B cell (primary cell): ENCODE measurements at regions not wholly inside any gene's neighbourhood (a gene's known extent, or its start where the extent isn't known, plus 50 kb on each side); places are given as distances from the start of the nearest gene placed in this dataset.

ENCODE experiments used
- ATAC-seq: fragments of 200-7000 bp; cut with Tn5 transposase; one replicate; pipeline ENCODE4 v1.10.0; 2021; ENCODE audit warnings: low read depth, mild to moderate bottlenecking, moderate number of reproducible peaks, moderate library complexity
- CTCF ChIA-PET: fragments of 350-600 bp; sonication (Branson Sonifier 250); formaldehyde crosslinking; loops from one replicate; lab custom pipeline; 2021; ENCODE audit warnings: antibody characterized with exemption, inconsistent platforms; lab: Charles Lee
- POLR2A ChIA-PET: fragments of 350-600 bp; sonication (Branson Sonifier 250); formaldehyde crosslinking; loops from one replicate; lab custom pipeline; 2021; ENCODE audit warnings: antibody characterized with exemption; lab: Charles Lee
- DNase-seq: peaks from one replicate; pipeline ENCODE4 v3.0.0; 2013
- H2AFZ ChIP-seq: 2 replicates; pipeline ENCODE4 v1.6.1; 2012; ENCODE audit warnings: mild to moderate bottlenecking, low read depth, low read length; ENCODE audit not compliant: insufficient read depth, poor library complexity, severe bottlenecking
- H3K27ac ChIP-seq, 2 donors: 1 replicate in 1 of 2; 2 replicates in 1 of 2; pipeline ENCODE4 v1.5.1; 2012 to 2013; ENCODE audit warnings: low read length in 2 of 2, mild to moderate bottlenecking in 2 of 2, moderate library complexity in 1 of 2
- H3K27me3 ChIP-seq, 4 experiments: fragments of 200-600 bp in 1 of 4; sonication (generic) in 1 of 4; replicated peaks in 1 of 4; 1 replicate in 2 of 4; 2 replicates in 2 of 4; pipeline versions ENCODE4 v1.6.1 to v1.7.0; 2013 to 2016; ENCODE audit warnings: low read length in 3 of 4, mild to moderate bottlenecking in 2 of 4, mixed read lengths in 1 of 4, moderate library complexity in 1 of 4; ENCODE audit not compliant: insufficient read depth in 4 of 4, control insufficient read depth in 3 of 4; ENCODE audit errors: control extremely low read depth in 1 of 4
- H3K36me3 ChIP-seq, 2 experiments: replicated peaks in 1 of 2; 1 replicate in 1 of 2; 2 replicates in 1 of 2; pipeline versions ENCODE4 v1.6.1 to v1.7.1; 2013; ENCODE audit warnings: low read length in 1 of 2; ENCODE audit not compliant: insufficient read depth in 2 of 2, control insufficient read depth in 1 of 2; ENCODE audit errors: control extremely low read depth in 1 of 2, extremely low read depth in 1 of 2
- H3K4me1 ChIP-seq, 2 donors: fragments of 200-600 bp in 1 of 2; sonication (generic) in 1 of 2; 1 replicate in 1 of 2; 2 replicates in 1 of 2; pipeline versions ENCODE4 v1.5.1 to v1.6.1; 2013 to 2017; ENCODE audit warnings: low read length in 2 of 2; ENCODE audit not compliant: control insufficient read depth in 2 of 2, insufficient read depth in 2 of 2
- H3K4me2 ChIP-seq: replicated peaks from 2 replicates; pipeline ENCODE3; 2012; ENCODE audit warnings: mild to moderate bottlenecking, low read depth, low read length; ENCODE audit not compliant: poor library complexity, severe bottlenecking
- H3K4me3 ChIP-seq, 5 experiments: fragments of 200-600 bp in 1 of 5; sonication (generic) in 1 of 5; 1 replicate in 3 of 5; 2 replicates in 2 of 5; pipeline versions ENCODE4 v1.5.1 to v1.7.0; 2011 to 2016; ENCODE audit warnings: low read length in 4 of 5, mild to moderate bottlenecking in 4 of 5, low read depth in 2 of 5, control low read depth in 1 of 5, moderate library complexity in 1 of 5; ENCODE audit not compliant: insufficient read depth in 1 of 5; ENCODE audit errors: control extremely low read depth in 1 of 5, extremely low read depth in 1 of 5
- H3K79me2 ChIP-seq: fragments of 200-600 bp; sonication (generic); one replicate; pipeline ENCODE4 v1.6.0; 2016; ENCODE audit warnings: low read length; ENCODE audit not compliant: control insufficient read depth, insufficient read depth
- H3K9ac ChIP-seq: fragments of 200-600 bp; sonication (generic); 2 replicates; pipeline ENCODE4 v1.6.1; 2017; ENCODE audit warnings: mild to moderate bottlenecking, low read length, moderate library complexity
- H3K9me3 ChIP-seq, 3 donors: one replicate each; pipeline versions ENCODE4 v1.6.1 to v1.7.1; 2013; ENCODE audit warnings: low read length in 2 of 3; ENCODE audit not compliant: control insufficient read depth in 2 of 3, insufficient read depth in 1 of 3; ENCODE audit errors: control extremely low read depth in 1 of 3
- H4K20me1 ChIP-seq: 2 replicates; pipeline ENCODE4 v1.6.0; 2012; ENCODE audit warnings: mild to moderate bottlenecking, low read length; ENCODE audit not compliant: insufficient read depth, control insufficient read depth, poor library complexity, severe bottlenecking
- H3K27ac Mint-ChIP-seq: one replicate; pipeline ENCODE4 v1.8.0; 2021; ENCODE audit warnings: mixed read lengths
- H3K27me3 Mint-ChIP-seq: one replicate; pipeline ENCODE4 v1.8.0; 2021; ENCODE audit warnings: mixed read lengths
- H3K4me1 Mint-ChIP-seq: one replicate; pipeline ENCODE4 v1.8.0; 2021; ENCODE audit warnings: mixed read lengths
- H3K4me3 Mint-ChIP-seq: one replicate; pipeline ENCODE4 v1.8.0; 2021; ENCODE audit warnings: mixed read lengths
- H3K9me3 Mint-ChIP-seq: one replicate; pipeline ENCODE4 v1.8.0; 2022; ENCODE audit warnings: mixed read lengths; ENCODE audit not compliant: insufficient read depth
- EZH2 ChIP-seq: IDR thresholded peaks from 2 replicates; pipeline ENCODE4 v1.6.1; 2012; ENCODE audit warnings: borderline replicate concordance, low read depth, mild to moderate bottlenecking, moderate library complexity, low read length; ENCODE audit not compliant: insufficient read depth, poor library complexity, severe bottlenecking
- WGBS: methylation state at CpG from one replicate; pipeline ENCODE4 v1.1.5; 2013; ENCODE audit warnings: missing lambda C conversion rate; ENCODE audit not compliant: insufficient coverage; 5-methylcytosine and 5-hydroxymethylcytosine counted together
- intact Hi-C: fragments of 100-400 bp; cut with micrococcal nuclease; formaldehyde crosslinking; loops from one replicate; pipeline ENCODE4 v1.10.0; 2022
- TF ChIP-seq, protein P1 (sequence below): fragments of 200-600 bp; IDR thresholded peaks from one replicate; pipeline ENCODE4 v1.8.0; 2022; ENCODE audit warnings: antibody characterized with exemption, mild to moderate bottlenecking

- no peaks in the 10 kb centered on the region for H3K79me2 ChIP-seq
- H3K4me2 ChIP-seq, result no peak overlapping the region
- H3K27me3 ChIP-seq, result no peaks in the 10 kb centered on the region
- CTCF ChIA-PET, result no interaction called here
- no peak overlapping the region for H3K27ac ChIP-seq
- no peak overlapping the region for H2AFZ ChIP-seq
- H3K4me1 Mint-ChIP-seq, result no peaks in the 10 kb centered on the region
- H3K27me3 Mint-ChIP-seq, result peaks cover 4% of the 10 kb centered on the region
- POLR2A ChIA-PET, result no interaction called here
- intact Hi-C loops, result no loop called here
- no peak overlapping the region for H3K4me3 ChIP-seq
- WGBS, result 90% methylated on average over 3 of the region's 6 CpGs
- no peaks in the 10 kb centered on the region for H3K4me1 ChIP-seq
- DNase-seq, result no peak
- no peaks in the 10 kb centered on the region for H4K20me1 ChIP-seq
- H3K9me3 Mint-ChIP-seq, result no peaks in the 10 kb centered on the region
- no peak overlapping the region for H3K9ac ChIP-seq
- TF ChIP-seq EZH2, result no peak
- TF ChIP-seq, protein P1, sequence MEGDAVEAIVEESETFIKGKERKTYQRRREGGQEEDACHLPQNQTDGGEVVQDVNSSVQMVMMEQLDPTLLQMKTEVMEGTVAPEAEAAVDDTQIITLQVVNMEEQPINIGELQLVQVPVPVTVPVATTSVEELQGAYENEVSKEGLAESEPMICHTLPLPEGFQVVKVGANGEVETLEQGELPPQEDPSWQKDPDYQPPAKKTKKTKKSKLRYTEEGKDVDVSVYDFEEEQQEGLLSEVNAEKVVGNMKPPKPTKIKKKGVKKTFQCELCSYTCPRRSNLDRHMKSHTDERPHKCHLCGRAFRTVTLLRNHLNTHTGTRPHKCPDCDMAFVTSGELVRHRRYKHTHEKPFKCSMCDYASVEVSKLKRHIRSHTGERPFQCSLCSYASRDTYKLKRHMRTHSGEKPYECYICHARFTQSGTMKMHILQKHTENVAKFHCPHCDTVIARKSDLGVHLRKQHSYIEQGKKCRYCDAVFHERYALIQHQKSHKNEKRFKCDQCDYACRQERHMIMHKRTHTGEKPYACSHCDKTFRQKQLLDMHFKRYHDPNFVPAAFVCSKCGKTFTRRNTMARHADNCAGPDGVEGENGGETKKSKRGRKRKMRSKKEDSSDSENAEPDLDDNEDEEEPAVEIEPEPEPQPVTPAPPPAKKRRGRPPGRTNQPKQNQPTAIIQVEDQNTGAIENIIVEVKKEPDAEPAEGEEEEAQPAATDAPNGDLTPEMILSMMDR, result no peak
- no peaks in the 10 kb centered on the region for H3K36me3 ChIP-seq
- no peak overlapping the region for H3K27ac Mint-ChIP-seq
- no peak overlapping the region for H3K4me3 Mint-ChIP-seq
- no peaks in the 10 kb centered on the region for H3K9me3 ChIP-seq
- no peak for ATAC-seq
Observed at GRCh38 chr2:5372141-5372540, 320.0 kb upstream of the SOX11 start.

GRCh38 chr2:5373200-5373599 lies 319.0 kb upstream of the SOX11 start:
- H3K27ac Mint-ChIP-seq, result no peak overlapping the region
- H3K27me3 Mint-ChIP-seq, result peaks cover 4% of the 10 kb centered on the region
- no peak overlapping the region for H3K27ac ChIP-seq
- no peaks in the 10 kb centered on the region for H3K27me3 ChIP-seq
- H3K9me3 Mint-ChIP-seq, result no peaks in the 10 kb centered on the region
- no peak overlapping the region for H2AFZ ChIP-seq
- no peak overlapping the region for H3K4me3 Mint-ChIP-seq
- H3K79me2 ChIP-seq, result no peaks in the 10 kb centered on the region
- H3K4me2 ChIP-seq, result no peak overlapping the region
- no peaks in the 10 kb centered on the region for H4K20me1 ChIP-seq
- DNase-seq (no peak), ATAC-seq (no peak)
- 52% methylated on average over 5 of the region's 6 CpGs for WGBS
- no peaks in the 10 kb centered on the region for H3K9me3 ChIP-seq
- CTCF ChIA-PET, result no interaction called here
- no peaks in the 10 kb centered on the region for H3K36me3 ChIP-seq
- POLR2A ChIA-PET, result no interaction called here
- H3K4me1 Mint-ChIP-seq, result no peaks in the 10 kb centered on the region
- H3K4me1 ChIP-seq, result no peaks in the 10 kb centered on the region
- no peak overlapping the region for H3K4me3 ChIP-seq
- no peak overlapping the region for H3K9ac ChIP-seq
- TF ChIP-seq, protein P1, result no peak
- no peak for TF ChIP-seq EZH2
- intact Hi-C loops, result no loop called here
